Right lobe of liver (tissue), 4 donors: ENCODE measurements at regions not wholly inside any gene's neighbourhood (a gene's known extent, or its start where the extent isn't known, plus 50 kb on each side); places are given as distances from the start of the nearest gene placed in this dataset.

ENCODE experiments used
- POLR2A ChIP-seq: fragments of 450-650 bp; IDR thresholded peaks from one replicate; pipeline ENCODE4 v1.6.1; 2017; ENCODE audit warnings: antibody characterized with exemption, mild to moderate bottlenecking
- TF ChIP-seq, protein P1 (sequence below), 4 donors: fragments of 200-600 bp in 3 of 4; fragments of 450-650 bp in 1 of 4; IDR thresholded peaks; one replicate each; pipeline versions ENCODE4 v1.5.1 to v1.8.0; 2016 to 2022; ENCODE audit warnings: antibody characterized with exemption in 4 of 4, mild to moderate bottlenecking in 2 of 4
- donor health status: DM: no; HTN: no; CAD: no.
- donor health status: DM: no; HTN: no; CAD: no.
- donor health status: DM: no; HTN: yes; CAD: no.

DNA sequence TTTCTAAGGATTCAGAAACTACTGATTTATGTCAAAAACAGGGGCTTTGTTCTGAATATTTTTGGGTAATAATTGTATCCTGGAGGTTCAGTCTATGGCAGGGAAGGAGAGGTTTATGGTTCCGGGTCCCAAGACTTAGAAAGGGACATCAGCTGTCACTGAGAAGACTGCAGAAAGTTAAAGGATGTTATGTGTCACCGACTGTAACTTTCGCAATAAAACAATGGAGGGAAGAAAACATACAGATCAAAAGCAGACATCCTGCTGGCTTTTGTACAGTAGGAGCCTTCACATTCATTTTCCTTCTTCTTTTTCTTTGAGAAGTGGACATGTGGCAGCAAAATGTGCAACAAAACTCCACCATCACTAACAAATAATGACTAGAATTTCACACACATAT lies 900.7 kb upstream of the SOX11 start:
- TF ChIP-seq, protein P1, sequence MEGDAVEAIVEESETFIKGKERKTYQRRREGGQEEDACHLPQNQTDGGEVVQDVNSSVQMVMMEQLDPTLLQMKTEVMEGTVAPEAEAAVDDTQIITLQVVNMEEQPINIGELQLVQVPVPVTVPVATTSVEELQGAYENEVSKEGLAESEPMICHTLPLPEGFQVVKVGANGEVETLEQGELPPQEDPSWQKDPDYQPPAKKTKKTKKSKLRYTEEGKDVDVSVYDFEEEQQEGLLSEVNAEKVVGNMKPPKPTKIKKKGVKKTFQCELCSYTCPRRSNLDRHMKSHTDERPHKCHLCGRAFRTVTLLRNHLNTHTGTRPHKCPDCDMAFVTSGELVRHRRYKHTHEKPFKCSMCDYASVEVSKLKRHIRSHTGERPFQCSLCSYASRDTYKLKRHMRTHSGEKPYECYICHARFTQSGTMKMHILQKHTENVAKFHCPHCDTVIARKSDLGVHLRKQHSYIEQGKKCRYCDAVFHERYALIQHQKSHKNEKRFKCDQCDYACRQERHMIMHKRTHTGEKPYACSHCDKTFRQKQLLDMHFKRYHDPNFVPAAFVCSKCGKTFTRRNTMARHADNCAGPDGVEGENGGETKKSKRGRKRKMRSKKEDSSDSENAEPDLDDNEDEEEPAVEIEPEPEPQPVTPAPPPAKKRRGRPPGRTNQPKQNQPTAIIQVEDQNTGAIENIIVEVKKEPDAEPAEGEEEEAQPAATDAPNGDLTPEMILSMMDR (IDR thresholded peaks at IDR 0.05) = no peak
- TF ChIP-seq POLR2A = no peak
